ENCODE measurements at regions not wholly inside any gene's neighbourhood (a gene's known extent, or its start where the extent isn't known, plus 50 kb on each side); places are given as distances from the start of the nearest gene placed in this dataset.
A peak's percentile ranks its signal among the peaks of the same experiment; 100 is the strongest.

GRCh38 chr18:46281185-46282176, 177.3 kb downstream of the HAUS1 start:
- peak; percentile 89 for DNase-seq
- Mint-ChIP-seq H3K27me3 (no peaks in the 10 kb centered on the region), H3K9me3 (no peaks in the 10 kb centered on the region), H3K27ac (no peak overlapping the region), H3K36me3 (ENCODE audit: low read depth) (peaks cover 2% of the 10 kb centered on the region), H3K4me3 (no peak overlapping the region), H3K4me1 (peaks cover 6% of the 10 kb centered on the region)
- intact Hi-C loops (cut with micrococcal nuclease) = loop anchor here (1.0 kb wide), 2 partner anchors 200 to 377 kb away; no protein-coding TSS in a partner anchor

- H3K4me3 Mint-ChIP-seq = no peak overlapping the region
- intact Hi-C loops (cut with micrococcal nuclease) = no loop called here
- no peak overlapping the region for H3K27ac Mint-ChIP-seq
- H3K9me3 Mint-ChIP-seq = no peaks in the 10 kb centered on the region
- H3K27me3 Mint-ChIP-seq = no peaks in the 10 kb centered on the region
- DNase-seq = no peak
- H3K4me1 Mint-ChIP-seq = peaks cover 6% of the 10 kb centered on the region
- H3K36me3 Mint-ChIP-seq (ENCODE audit: low read depth) = peaks cover 2% of the 10 kb centered on the region
These were observed 178.0 kb downstream of the HAUS1 start for GRCh38 chr18:46282177-46282570.

GRCh38 chr18:46282646-46283045, 178.5 kb downstream of the HAUS1 start:
- no peaks in the 10 kb centered on the region for H3K27me3 Mint-ChIP-seq
- no peaks in the 10 kb centered on the region for H3K9me3 Mint-ChIP-seq
- peaks cover 2% of the 10 kb centered on the region for H3K36me3 Mint-ChIP-seq (ENCODE audit: low read depth)
- intact Hi-C loops (cut with micrococcal nuclease) = no loop called here
- no peak overlapping the region for H3K27ac Mint-ChIP-seq
- H3K4me3 Mint-ChIP-seq = no peak overlapping the region
- no peak for DNase-seq
- H3K4me1 Mint-ChIP-seq = peaks cover 4% of the 10 kb centered on the region

- DNase-seq = no peak
- Mint-ChIP-seq H3K4me1 (peaks cover 2% of the 10 kb centered on the region), H3K36me3 (ENCODE audit: low read depth) (peaks cover 2% of the 10 kb centered on the region), H3K4me3 (no peak overlapping the region), H3K9me3 (no peaks in the 10 kb centered on the region), H3K27ac (no peak overlapping the region), H3K27me3 (no peaks in the 10 kb centered on the region)
- intact Hi-C loops (cut with micrococcal nuclease) = no loop called here
These were observed 179.1 kb downstream of the HAUS1 start for GRCh38 chr18:46283268-46283667.

- no peaks in the 10 kb centered on the region for H3K4me1 Mint-ChIP-seq
These were observed 179.7 kb downstream of the HAUS1 start for GRCh38 chr18:46283895-46284295.

GRCh38 chr18:46289463-46289862, 185.3 kb downstream of the HAUS1 start:
- intact Hi-C loops (cut with micrococcal nuclease) = no loop called here
- H3K4me1 Mint-ChIP-seq = peaks cover 2% of the 10 kb centered on the region

More at GRCh38 chr18:46283895-46284295, 179.7 kb downstream of the HAUS1 start:
- Mint-ChIP-seq H3K27me3 (no peaks in the 10 kb centered on the region), H3K9me3 (no peaks in the 10 kb centered on the region), H3K36me3 (ENCODE audit: low read depth) (peaks cover 2% of the 10 kb centered on the region), H3K4me3 (no peak overlapping the region), H3K27ac (no peak overlapping the region)
- intact Hi-C loops (cut with micrococcal nuclease) = no loop called here
- no peak for DNase-seq

GRCh38 chr18:46289931-46290330, 185.7 kb downstream of the HAUS1 start:
- no peaks in the 10 kb centered on the region for H3K9me3 Mint-ChIP-seq
- no peak overlapping the region for H3K4me3 Mint-ChIP-seq
- peaks cover 2% of the 10 kb centered on the region for H3K4me1 Mint-ChIP-seq
- intact Hi-C loops (cut with micrococcal nuclease) = no loop called here
- no peak for DNase-seq
- no peaks in the 10 kb centered on the region for H3K27me3 Mint-ChIP-seq
- H3K36me3 Mint-ChIP-seq (ENCODE audit: low read depth) = no peaks in the 10 kb centered on the region
- no peak overlapping the region for H3K27ac Mint-ChIP-seq

More at GRCh38 chr18:46289463-46289862, 185.3 kb downstream of the HAUS1 start:
- Mint-ChIP-seq H3K27me3 (no peaks in the 10 kb centered on the region), H3K9me3 (no peaks in the 10 kb centered on the region), H3K4me3 (no peak overlapping the region), H3K27ac (no peak overlapping the region), H3K36me3 (ENCODE audit: low read depth) (no peaks in the 10 kb centered on the region)
- DNase-seq = no peak

- Mint-ChIP-seq H3K4me1 (peaks cover 2% of the 10 kb centered on the region), H3K27ac (no peak overlapping the region)
- intact Hi-C loops (cut with micrococcal nuclease) = no loop called here
These were observed 186.3 kb downstream of the HAUS1 start for GRCh38 chr18:46290440-46291020.

GRCh38 chr18:46291149-46291548, 187.0 kb downstream of the HAUS1 start:
- peaks cover 2% of the 10 kb centered on the region for H3K4me1 Mint-ChIP-seq
- H3K27ac Mint-ChIP-seq = no peak overlapping the region
- DNase-seq = no peak
- no peaks in the 10 kb centered on the region for H3K36me3 Mint-ChIP-seq (ENCODE audit: low read depth)
- no peaks in the 10 kb centered on the region for H3K27me3 Mint-ChIP-seq
- no peak overlapping the region for H3K4me3 Mint-ChIP-seq
- H3K9me3 Mint-ChIP-seq = no peaks in the 10 kb centered on the region
- intact Hi-C loops (cut with micrococcal nuclease) = no loop called here

More at GRCh38 chr18:46290440-46291020, 186.3 kb downstream of the HAUS1 start:
- no peaks in the 10 kb centered on the region for H3K9me3 Mint-ChIP-seq
- H3K4me3 Mint-ChIP-seq = no peak overlapping the region
- no peaks in the 10 kb centered on the region for H3K36me3 Mint-ChIP-seq (ENCODE audit: low read depth)
- H3K27me3 Mint-ChIP-seq = no peaks in the 10 kb centered on the region
- no peak for DNase-seq

- Mint-ChIP-seq H3K36me3 (ENCODE audit: low read depth) (no peaks in the 10 kb centered on the region), H3K9me3 (no peaks in the 10 kb centered on the region), H3K27ac (no peak overlapping the region), H3K27me3 (no peaks in the 10 kb centered on the region), H3K4me1 (peaks cover 14% of the 10 kb centered on the region), H3K4me3 (no peak overlapping the region)
- DNase-seq = no peak
- intact Hi-C loops (cut with micrococcal nuclease) = no loop called here
These were observed 189.6 kb downstream of the HAUS1 start for GRCh38 chr18:46293742-46294181.

- no peak overlapping the region for H3K4me3 Mint-ChIP-seq
- H3K4me1 Mint-ChIP-seq = peaks cover 14% of the 10 kb centered on the region
- intact Hi-C loops (cut with micrococcal nuclease) = no loop called here
- no peak for DNase-seq
- H3K36me3 Mint-ChIP-seq (ENCODE audit: low read depth) = no peaks in the 10 kb centered on the region
- H3K9me3 Mint-ChIP-seq = no peaks in the 10 kb centered on the region
- no peaks in the 10 kb centered on the region for H3K27me3 Mint-ChIP-seq
- no peak overlapping the region for H3K27ac Mint-ChIP-seq
These were observed 190.1 kb downstream of the HAUS1 start for GRCh38 chr18:46294318-46294717.

GRCh38 chr18:46294751-46295150, 190.6 kb downstream of the HAUS1 start:
- Mint-ChIP-seq H3K27ac (no peak overlapping the region), H3K36me3 (ENCODE audit: low read depth) (no peaks in the 10 kb centered on the region), H3K9me3 (no peaks in the 10 kb centered on the region), H3K4me3 (no peak overlapping the region), H3K4me1 (peaks cover 14% of the 10 kb centered on the region), H3K27me3 (no peaks in the 10 kb centered on the region)
- intact Hi-C loops (cut with micrococcal nuclease) = no loop called here
- DNase-seq = no peak

- DNase-seq = no peak
- Mint-ChIP-seq H3K4me3 (no peak overlapping the region), H3K27ac (no peak overlapping the region), H3K4me1 (peaks cover 14% of the 10 kb centered on the region), H3K27me3 (peaks cover 1% of the 10 kb centered on the region), H3K9me3 (no peaks in the 10 kb centered on the region), H3K36me3 (ENCODE audit: low read depth) (no peaks in the 10 kb centered on the region)
- intact Hi-C loops (cut with micrococcal nuclease) = no loop called here
These were observed 191.2 kb downstream of the HAUS1 start for GRCh38 chr18:46295416-46295815.

GRCh38 chr18:46296656-46297055, 192.5 kb downstream of the HAUS1 start:
- intact Hi-C loops (cut with micrococcal nuclease) = no loop called here

More at GRCh38 chr18:46296656-46297055, 192.5 kb downstream of the HAUS1 start:
- DNase-seq = no peak
- Mint-ChIP-seq H3K4me1 (peaks cover 11% of the 10 kb centered on the region), H3K4me3 (no peak overlapping the region), H3K9me3 (no peaks in the 10 kb centered on the region), H3K27ac (no peak overlapping the region), H3K27me3 (peaks cover 3% of the 10 kb centered on the region), H3K36me3 (ENCODE audit: low read depth) (no peaks in the 10 kb centered on the region)
